ENCODE measurements at regions not wholly inside any gene's neighbourhood (a gene's known extent, or its start where the extent isn't known, plus 50 kb on each side); places are given as distances from the start of the nearest gene placed in this dataset.

- H3K9me3 ChIP-seq, result no peaks in the 10 kb centered on the region
- intact Hi-C loops (cut with DNase I), result no loop called here
- TF ChIP-seq CTCF (IDR thresholded peaks at IDR 0.05), result no peak
Measured at GRCh38 chr6:145283856-145284255, 451.5 kb downstream of the EPM2A start.

GRCh38 chr6:145286916-145287315 is 448.4 kb downstream of the EPM2A start:
- intact Hi-C loops (cut with DNase I), result no loop called here
- no peak for TF ChIP-seq CTCF (IDR thresholded peaks at IDR 0.05)
- H3K27me3 ChIP-seq (ENCODE audit: low read depth), result no peaks in the 10 kb centered on the region
- H3K9me3 ChIP-seq, result no peaks in the 10 kb centered on the region
- no peaks in the 10 kb centered on the region for H3K4me1 ChIP-seq
- DNase-seq (no peak), ATAC-seq (no peak)
- no peak overlapping the region for H3K4me3 ChIP-seq
- H3K36me3 ChIP-seq, result no peaks in the 10 kb centered on the region
- H3K27ac ChIP-seq, result no peak overlapping the region

More at GRCh38 chr6:145283856-145284255, 451.5 kb downstream of the EPM2A start:
- ATAC-seq (no peak), DNase-seq (no peak)
- no peaks in the 10 kb centered on the region for H3K4me1 ChIP-seq
- H3K27ac ChIP-seq, result no peak overlapping the region
- H3K27me3 ChIP-seq (ENCODE audit: low read depth), result no peaks in the 10 kb centered on the region
- no peak overlapping the region for H3K4me3 ChIP-seq
- no peaks in the 10 kb centered on the region for H3K36me3 ChIP-seq

DNA sequence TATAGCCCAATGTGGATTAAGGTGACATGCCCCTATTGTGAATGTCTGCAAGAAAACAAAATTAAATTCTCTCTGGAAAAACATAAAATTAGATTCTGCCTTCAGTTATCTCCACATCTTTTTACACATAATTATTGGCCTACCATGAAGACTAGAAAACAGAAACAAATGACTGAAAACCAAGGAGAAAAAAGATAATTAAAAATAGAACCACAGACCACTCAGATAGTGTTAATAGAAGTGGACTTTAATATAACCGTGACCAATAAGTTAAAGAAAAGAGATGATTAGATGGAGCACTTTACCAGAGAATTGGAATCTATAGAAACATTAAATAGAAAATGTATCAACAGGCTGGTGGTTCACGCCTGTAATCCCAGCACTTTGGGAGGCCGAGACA is 445.7 kb downstream of the EPM2A start:
- DNase-seq (no peak), ATAC-seq (no peak)
- intact Hi-C loops (cut with DNase I), result no loop called here
- Histone ChIP-seq H3K4me1 (no peaks in the 10 kb centered on the region), H3K27ac (no peak overlapping the region), H3K4me3 (no peak overlapping the region), H3K9me3 (no peaks in the 10 kb centered on the region), H3K27me3 (ENCODE audit: low read depth) (no peaks in the 10 kb centered on the region), H3K36me3 (no peaks in the 10 kb centered on the region)
- TF ChIP-seq CTCF (IDR thresholded peaks at IDR 0.05), result no peak

DNA sequence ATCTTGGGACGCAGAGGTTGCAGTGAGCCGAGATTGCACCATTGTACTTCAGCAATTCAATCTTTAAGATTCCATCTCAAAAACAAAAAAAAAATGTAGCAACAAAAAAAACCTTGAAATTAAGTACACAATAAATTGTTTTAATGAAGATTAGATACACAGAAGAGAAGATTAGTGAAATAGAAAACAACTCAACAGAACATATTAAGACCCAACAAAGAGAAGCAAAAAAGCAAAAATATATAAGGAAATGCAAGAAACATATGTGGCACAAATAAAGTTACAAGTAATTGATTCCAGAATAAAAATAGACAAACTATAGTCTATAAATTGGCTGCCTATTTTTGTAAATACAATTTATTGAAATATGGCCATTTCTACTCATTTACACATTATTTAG is 445.2 kb downstream of the EPM2A start:
- Histone ChIP-seq H3K27me3 (ENCODE audit: low read depth) (no peaks in the 10 kb centered on the region), H3K27ac (no peak overlapping the region), H3K4me3 (no peak overlapping the region), H3K36me3 (no peaks in the 10 kb centered on the region), H3K9me3 (no peaks in the 10 kb centered on the region), H3K4me1 (no peaks in the 10 kb centered on the region)
- ATAC-seq (no peak), DNase-seq (no peak)
- TF ChIP-seq CTCF (IDR thresholded peaks at IDR 0.05), result no peak
- intact Hi-C loops (cut with DNase I), result no loop called here

GRCh38 chr6:145292066-145292465 is 443.3 kb downstream of the EPM2A start:
- ATAC-seq, result no peak
- Histone ChIP-seq H3K27me3 (ENCODE audit: low read depth) (no peaks in the 10 kb centered on the region), H3K9me3 (no peaks in the 10 kb centered on the region), H3K4me3 (no peak overlapping the region), H3K36me3 (no peaks in the 10 kb centered on the region), H3K27ac (no peak overlapping the region), H3K4me1 (no peaks in the 10 kb centered on the region)
- intact Hi-C loops (cut with DNase I), result no loop called here
- DNase-seq, result no peak
- TF ChIP-seq CTCF (IDR thresholded peaks at IDR 0.05), result no peak

DNA sequence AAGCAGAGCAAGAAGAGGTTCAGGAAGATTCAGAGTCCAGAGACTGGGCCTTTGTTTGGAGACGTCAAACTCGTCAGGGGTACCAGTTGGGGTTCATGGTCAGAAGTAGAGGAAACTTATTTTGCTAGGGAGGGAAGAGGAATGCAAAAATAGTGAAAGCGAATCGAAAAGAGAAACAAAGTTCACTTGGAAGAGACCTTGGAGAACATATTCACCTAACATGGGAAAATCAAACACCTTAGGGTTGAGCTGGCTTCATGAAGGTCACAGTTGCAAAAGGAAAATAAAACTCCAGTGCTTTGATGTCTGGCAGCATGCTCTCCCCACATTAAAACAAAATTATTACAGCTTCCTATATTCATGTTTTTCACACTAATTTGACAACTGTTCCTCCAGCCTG is 440.4 kb downstream of the EPM2A start:
- Histone ChIP-seq H3K4me1 (no peaks in the 10 kb centered on the region), H3K9me3 (no peaks in the 10 kb centered on the region), H3K4me3 (no peak overlapping the region), H3K27ac (no peak overlapping the region), H3K36me3 (no peaks in the 10 kb centered on the region), H3K27me3 (ENCODE audit: low read depth) (no peaks in the 10 kb centered on the region)
- DNase-seq (no peak), ATAC-seq (no peak)
- no peak for TF ChIP-seq CTCF (IDR thresholded peaks at IDR 0.05)
- intact Hi-C loops (cut with DNase I), result no loop called here
